Type B pancreatic cell (in vitro differentiated cells): ENCODE measurements at regions not wholly inside any gene's neighbourhood (a gene's known extent, or its start where the extent isn't known, plus 50 kb on each side); places are given as distances from the start of the nearest gene placed in this dataset.
A peak's percentile ranks its signal among the peaks of the same experiment; 100 is the strongest.

Experiments used
- DNase-seq: peaks from one replicate; pipeline ENCODE4 v3.0.0; 2021; ENCODE audit warnings: mixed read lengths; ENCODE audit not compliant: unreplicated experiment; ENCODE audit errors: extremely low spot score
- H3K27ac Mint-ChIP-seq: 2 replicates; pipeline ENCODE4 v1.8.0; 2021; ENCODE audit warnings: mild to moderate bottlenecking, mixed read lengths
- H3K27me3 Mint-ChIP-seq: 2 replicates; pipeline ENCODE4 v1.8.0; 2021; ENCODE audit warnings: mixed read lengths
- H3K36me3 Mint-ChIP-seq: 2 replicates; pipeline ENCODE4 v1.8.0; 2021; ENCODE audit warnings: mixed read lengths
- H3K4me1 Mint-ChIP-seq: one replicate; pipeline ENCODE4 v1.8.0; 2021; ENCODE audit warnings: mixed read lengths; ENCODE audit not compliant: unreplicated experiment
- H3K4me3 Mint-ChIP-seq: 2 replicates; pipeline ENCODE4 v1.8.0; 2021; ENCODE audit warnings: mild to moderate bottlenecking, mixed read lengths
- H3K9me3 Mint-ChIP-seq: 2 replicates; pipeline ENCODE4 v1.8.0; 2021; ENCODE audit warnings: mixed read lengths
- CTCF ChIP-seq: fragments of 200-600 bp; sonication (generic); conservative IDR thresholded peaks from 2 replicates; pipeline ENCODE4 v1.5.0; 2021; ENCODE audit warnings: antibody characterized with exemption, mild to moderate bottlenecking

- H3K27me3 Mint-ChIP-seq, result no peaks in the 10 kb centered on the region
- peaks cover 3% of the 10 kb centered on the region for H3K9me3 Mint-ChIP-seq
- no peaks in the 10 kb centered on the region for H3K4me1 Mint-ChIP-seq
Observed at GRCh38 chr6:88244721-88245120, 78.6 kb upstream of the CNR1 start.

GRCh38 chr6:88238901-88239300 is 72.8 kb upstream of the CNR1 start:
- no peak for TF ChIP-seq CTCF
- Mint-ChIP-seq H3K4me1 (no peaks in the 10 kb centered on the region), H3K36me3 (no peaks in the 10 kb centered on the region), H3K4me3 (no peak overlapping the region), H3K9me3 (peaks cover 3% of the 10 kb centered on the region), H3K27me3 (no peaks in the 10 kb centered on the region), H3K27ac (no peak overlapping the region)
- no peak for DNase-seq

More at GRCh38 chr6:88244721-88245120, 78.6 kb upstream of the CNR1 start:
- no peak overlapping the region for H3K27ac Mint-ChIP-seq
- no peak for TF ChIP-seq CTCF
- H3K4me3 Mint-ChIP-seq, result no peak overlapping the region
- H3K36me3 Mint-ChIP-seq, result no peaks in the 10 kb centered on the region
- no peak for DNase-seq

- TF ChIP-seq CTCF, result peak; percentile 55
- peaks cover 3% of the 10 kb centered on the region for H3K9me3 Mint-ChIP-seq
- H3K4me1 Mint-ChIP-seq, result no peaks in the 10 kb centered on the region
- H3K4me3 Mint-ChIP-seq, result no peak overlapping the region
- no peak for DNase-seq
- H3K27ac Mint-ChIP-seq, result no peak overlapping the region
- H3K36me3 Mint-ChIP-seq, result no peaks in the 10 kb centered on the region
- no peaks in the 10 kb centered on the region for H3K27me3 Mint-ChIP-seq
Observed at GRCh38 chr6:88238065-88238464, 71.9 kb upstream of the CNR1 start.

GRCh38 chr6:88236612-88237360 is 70.6 kb upstream of the CNR1 start:
- no peak overlapping the region for H3K27ac Mint-ChIP-seq
- no peaks in the 10 kb centered on the region for H3K4me1 Mint-ChIP-seq
- H3K27me3 Mint-ChIP-seq, result no peaks in the 10 kb centered on the region
- H3K9me3 Mint-ChIP-seq, result no peaks in the 10 kb centered on the region
- H3K36me3 Mint-ChIP-seq, result no peaks in the 10 kb centered on the region
- TF ChIP-seq CTCF, result no peak
- DNase-seq, result no peak
- no peak overlapping the region for H3K4me3 Mint-ChIP-seq

- Mint-ChIP-seq H3K27ac (no peak overlapping the region), H3K4me1 (no peaks in the 10 kb centered on the region), H3K27me3 (no peaks in the 10 kb centered on the region), H3K4me3 (no peak overlapping the region), H3K36me3 (no peaks in the 10 kb centered on the region), H3K9me3 (peaks cover 7% of the 10 kb centered on the region)
- DNase-seq, result no peak
- no peak for TF ChIP-seq CTCF
Observed at GRCh38 chr6:88232753-88233152, 66.6 kb upstream of the CNR1 start.
